Ascending aorta (tissue), 2 donors: ENCODE measurements at regions not wholly inside any gene's neighbourhood (a gene's known extent, or its start where the extent isn't known, plus 50 kb on each side); places are given as distances from the start of the nearest gene placed in this dataset.
"Not testable (repeated sequence)": the region's sequence is repeated elsewhere in the genome, so short reads cannot be mapped to it uniquely, and the experiment has no call there.

Experiments used
- DNase-seq, 2 donors: peaks; one replicate each; pipeline ENCODE4 v3.0.0-alpha.2; 2019; ENCODE audit warnings: low spot score in 2 of 2
- H3K27ac ChIP-seq, 2 donors: fragments of 200-600 bp; sonication (generic); one replicate each; pipeline ENCODE4 v1.5.1; 2016 to 2017; ENCODE audit warnings: mild to moderate bottlenecking in 1 of 2
- H3K27me3 ChIP-seq: fragments of 200-600 bp; sonication (generic); one replicate; pipeline ENCODE4 v1.5.1; 2017
- H3K36me3 ChIP-seq, 2 donors: fragments of 200-600 bp; sonication (generic); one replicate each; pipeline ENCODE4 v1.5.1; 2016
- H3K4me1 ChIP-seq, 2 donors: fragments of 200-600 bp; sonication (generic); one replicate each; pipeline ENCODE4 v1.5.1; 2016 to 2017; ENCODE audit warnings: mild to moderate bottlenecking in 1 of 2
- H3K4me3 ChIP-seq, 2 donors: fragments of 200-600 bp; sonication (generic); one replicate each; pipeline ENCODE4 v1.5.1; 2016 to 2017; ENCODE audit warnings: mild to moderate bottlenecking in 1 of 2
- H3K9me3 ChIP-seq, 2 donors: fragments of 200-600 bp; sonication (generic); one replicate each; pipeline ENCODE4 v1.5.1; 2016
- CTCF ChIP-seq, 3 experiments: fragments of 200-600 bp in 2 of 3; fragments of 450-650 bp in 1 of 3; sonication (generic) in 2 of 3; IDR thresholded peaks; one replicate each; pipeline ENCODE4 v1.5.1; 2016 to 2019; ENCODE audit warnings: antibody characterized with exemption in 3 of 3, mild to moderate bottlenecking in 1 of 3, moderate library complexity in 1 of 3
- intact Hi-C: fragments of 100-400 bp; cut with DNase I; formaldehyde crosslinking; loops from one replicate; pipeline ENCODE4 v1.15.1; 2023

GRCh38 chr6:7006515-7007191, 101.1 kb upstream of the RREB1 start:
- DNase-seq, result no peak
- Histone ChIP-seq H3K4me1 (no peaks in the 10 kb centered on the region), H3K9me3 (no peaks in the 10 kb centered on the region), H3K36me3 (no peaks in the 10 kb centered on the region), H3K27me3 (no peaks in the 10 kb centered on the region), H3K27ac (no peak overlapping the region), H3K4me3 (no peak overlapping the region)
- intact Hi-C loops, result no loop called here
- no peak for TF ChIP-seq CTCF (IDR thresholded peaks at IDR 0.05)

- TF ChIP-seq CTCF (IDR thresholded peaks at IDR 0.05), result no peak
- H3K4me1 ChIP-seq, result no peaks in the 10 kb centered on the region
- DNase-seq, result no peak
- no peaks in the 10 kb centered on the region for H3K36me3 ChIP-seq
- no peak overlapping the region for H3K27ac ChIP-seq
- intact Hi-C loops, result no loop called here
- H3K4me3 ChIP-seq, result no peak overlapping the region
- H3K9me3 ChIP-seq, result no peaks in the 10 kb centered on the region
- H3K27me3 ChIP-seq, result no peaks in the 10 kb centered on the region
These were observed 99.2 kb upstream of the RREB1 start for GRCh38 chr6:7008451-7008988.

GRCh38 chr6:7016226-7016625, 91.5 kb upstream of the RREB1 start:
- Histone ChIP-seq H3K4me3 (no peak overlapping the region), H3K4me1 (no peaks in the 10 kb centered on the region), H3K36me3 (no peaks in the 10 kb centered on the region), H3K27me3 (no peaks in the 10 kb centered on the region), H3K27ac (no peak overlapping the region), H3K9me3 (no peaks in the 10 kb centered on the region)
- no peak for DNase-seq
- no peak for TF ChIP-seq CTCF (IDR thresholded peaks at IDR 0.05)
- intact Hi-C loops, result no loop called here

GRCh38 chr6:7021301-7021700, 86.5 kb upstream of the RREB1 start:
- H3K27ac ChIP-seq, result no peak overlapping the region
- H3K9me3 ChIP-seq, result no peaks in the 10 kb centered on the region
- DNase-seq, result no peak
- H3K27me3 ChIP-seq, result no peaks in the 10 kb centered on the region
- H3K4me1 ChIP-seq, result no peaks in the 10 kb centered on the region
- intact Hi-C loops, result no loop called here
- H3K36me3 ChIP-seq, result no peaks in the 10 kb centered on the region
- no peak for TF ChIP-seq CTCF (IDR thresholded peaks at IDR 0.05)
- H3K4me3 ChIP-seq, result no peak overlapping the region

- no peaks in the 10 kb centered on the region for H3K27me3 ChIP-seq
- H3K36me3 ChIP-seq, result no peaks in the 10 kb centered on the region
- no peak overlapping the region for H3K27ac ChIP-seq
- no peak overlapping the region for H3K4me3 ChIP-seq
- DNase-seq, result no peak
- intact Hi-C loops, result no loop called here
- H3K4me1 ChIP-seq, result no peaks in the 10 kb centered on the region
- no peaks in the 10 kb centered on the region for H3K9me3 ChIP-seq
- no peak for TF ChIP-seq CTCF (IDR thresholded peaks at IDR 0.05)
These were observed 81.9 kb upstream of the RREB1 start for GRCh38 chr6:7025861-7026260.

- H3K36me3 ChIP-seq, H3K4me3 ChIP-seq, H3K27me3 ChIP-seq, H3K4me1 ChIP-seq, intact Hi-C loops, DNase-seq, H3K9me3 ChIP-seq, H3K27ac ChIP-seq: not testable (repeated sequence)
These were observed 78.8 kb upstream of the RREB1 start for GRCh38 chr6:7028963-7029362.

GRCh38 chr6:7030968-7031367, 76.8 kb upstream of the RREB1 start:
- H3K36me3 ChIP-seq, H3K9me3 ChIP-seq, H3K27me3 ChIP-seq, H3K4me3 ChIP-seq, H3K27ac ChIP-seq, DNase-seq, intact Hi-C loops, H3K4me1 ChIP-seq: not testable (repeated sequence)
